MCF 10A (cell line): ENCODE measurements at regions not wholly inside any gene's neighbourhood (a gene's known extent, or its start where the extent isn't known, plus 50 kb on each side); places are given as distances from the start of the nearest gene placed in this dataset.

Source experiments
- BruUV-seq: library from RNA; stranded (reverse); fragments of 400-500 nt; replicated peaks from 2 replicates; lab custom pipeline; 2021; lab: Mats Ljungman, UMichigan
- CTCF ChIA-PET: fragments of 300-600 bp; sonication (Branson Sonifier 250); formaldehyde crosslinking; extraction: SDS; loops from one replicate; lab custom pipeline; 2021; ENCODE audit warnings: antibody characterized with exemption, inconsistent platforms; lab: Yijun Ruan, JAX
- POLR2A ChIA-PET: fragments of 300-600, 350-650 bp; sonication (Branson Sonifier 250); formaldehyde crosslinking; extraction: SDS; loops from one replicate; lab custom pipeline; 2020; ENCODE audit warnings: antibody characterized with exemption, inconsistent platforms; lab: Yijun Ruan, JAX
- DNase-seq: peaks from one replicate; pipeline ENCODE4 v3.0.0-alpha.2; 2018; ENCODE audit not compliant: unreplicated experiment
- H3K27ac Mint-ChIP-seq: one replicate; pipeline ENCODE4 v1.8.0; 2022; ENCODE audit warnings: mild to moderate bottlenecking, low read depth, mixed read lengths; ENCODE audit not compliant: unreplicated experiment
- H3K27me3 Mint-ChIP-seq: one replicate; pipeline ENCODE4 v1.8.0; 2022; ENCODE audit warnings: mixed read lengths; ENCODE audit not compliant: insufficient read depth, unreplicated experiment
- H3K36me3 Mint-ChIP-seq: one replicate; pipeline ENCODE4 v1.8.0; 2022; ENCODE audit warnings: mild to moderate bottlenecking, moderate library complexity, mixed read lengths; ENCODE audit not compliant: insufficient read depth, unreplicated experiment
- H3K4me1 Mint-ChIP-seq: one replicate; pipeline ENCODE4 v1.8.0; 2022; ENCODE audit warnings: mixed read lengths; ENCODE audit not compliant: insufficient read depth, unreplicated experiment
- H3K4me3 Mint-ChIP-seq: one replicate; pipeline ENCODE4 v1.8.0; 2022; ENCODE audit warnings: mild to moderate bottlenecking, moderate library complexity, mixed read lengths; ENCODE audit not compliant: unreplicated experiment
- H3K9me3 Mint-ChIP-seq: one replicate; pipeline ENCODE4 v1.8.0; 2022; ENCODE audit warnings: mixed read lengths; ENCODE audit not compliant: unreplicated experiment
- intact Hi-C: fragments of 100-400 bp; cut with micrococcal nuclease; formaldehyde crosslinking; loops from 2 replicates; pipeline ENCODE4 v1.14.1; 2022
- TF ChIP-seq, protein P1 (sequence below): fragments of 200-600 bp; IDR thresholded peaks from one replicate; pipeline ENCODE4 v1.8.0; 2022; ENCODE audit warnings: antibody characterized with exemption, mild to moderate bottlenecking; ENCODE audit not compliant: unreplicated experiment

DNA sequence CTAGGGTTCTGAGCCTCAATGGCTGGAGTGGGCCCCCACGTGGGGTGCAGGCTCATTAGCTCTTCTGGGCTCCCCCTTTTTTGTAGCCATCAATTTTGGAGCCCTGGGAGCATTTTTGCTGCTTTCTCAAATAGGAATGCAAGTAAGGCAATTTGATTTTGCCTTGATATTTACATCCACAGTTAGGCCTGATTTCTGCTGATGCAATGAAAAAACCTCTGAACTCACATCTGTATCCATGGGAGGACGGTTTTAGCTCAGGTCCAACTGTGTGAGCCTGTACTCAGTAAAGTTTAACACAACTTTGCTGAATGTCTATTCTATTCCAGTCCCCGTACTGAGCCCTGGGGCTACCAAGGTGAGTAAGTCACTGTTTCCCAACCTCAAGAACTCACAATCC lies 425.0 kb downstream of the HAPSTR1 start:
- DNase-seq, result no peak
- BruUV-seq, result no TSS peak
- Mint-ChIP-seq H3K4me1 (no peaks in the 10 kb centered on the region), H3K9me3 (peaks cover 48% of the 10 kb centered on the region), H3K27me3 (no peaks in the 10 kb centered on the region), H3K36me3 (no peaks in the 10 kb centered on the region), H3K27ac (no peak overlapping the region), H3K4me3 (no peak overlapping the region)
- POLR2A ChIA-PET, result no interaction called here
- CTCF ChIA-PET, result no interaction called here
- intact Hi-C loops, result no loop called here
- TF ChIP-seq, protein P1, sequence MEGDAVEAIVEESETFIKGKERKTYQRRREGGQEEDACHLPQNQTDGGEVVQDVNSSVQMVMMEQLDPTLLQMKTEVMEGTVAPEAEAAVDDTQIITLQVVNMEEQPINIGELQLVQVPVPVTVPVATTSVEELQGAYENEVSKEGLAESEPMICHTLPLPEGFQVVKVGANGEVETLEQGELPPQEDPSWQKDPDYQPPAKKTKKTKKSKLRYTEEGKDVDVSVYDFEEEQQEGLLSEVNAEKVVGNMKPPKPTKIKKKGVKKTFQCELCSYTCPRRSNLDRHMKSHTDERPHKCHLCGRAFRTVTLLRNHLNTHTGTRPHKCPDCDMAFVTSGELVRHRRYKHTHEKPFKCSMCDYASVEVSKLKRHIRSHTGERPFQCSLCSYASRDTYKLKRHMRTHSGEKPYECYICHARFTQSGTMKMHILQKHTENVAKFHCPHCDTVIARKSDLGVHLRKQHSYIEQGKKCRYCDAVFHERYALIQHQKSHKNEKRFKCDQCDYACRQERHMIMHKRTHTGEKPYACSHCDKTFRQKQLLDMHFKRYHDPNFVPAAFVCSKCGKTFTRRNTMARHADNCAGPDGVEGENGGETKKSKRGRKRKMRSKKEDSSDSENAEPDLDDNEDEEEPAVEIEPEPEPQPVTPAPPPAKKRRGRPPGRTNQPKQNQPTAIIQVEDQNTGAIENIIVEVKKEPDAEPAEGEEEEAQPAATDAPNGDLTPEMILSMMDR, result no peak

DNA sequence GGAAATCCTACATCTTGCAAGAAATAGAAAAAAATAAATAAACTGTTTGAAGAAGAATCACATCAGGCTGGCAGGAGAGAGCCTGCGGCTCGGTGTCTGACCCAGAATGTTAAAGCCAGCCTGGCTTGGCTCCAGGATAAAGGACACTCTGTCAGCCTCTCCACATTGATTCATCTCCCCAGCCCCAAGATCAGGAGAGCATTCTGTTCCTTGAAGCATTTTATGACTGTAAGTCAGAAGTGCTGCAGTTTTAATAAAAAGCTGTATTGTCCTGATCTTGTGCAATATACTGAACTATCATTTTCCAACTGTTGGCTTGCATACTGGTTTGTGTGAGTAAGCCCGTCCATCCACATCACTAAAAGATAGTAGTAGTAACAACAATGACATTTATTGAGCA lies 426.6 kb downstream of the HAPSTR1 start:
- CTCF ChIA-PET, result interaction anchor here (0.8 kb wide), 1 partner anchor 161 kb away, joined by 3 read pairs; no protein-coding TSS in a partner anchor
- Mint-ChIP-seq H3K4me1 (no peaks in the 10 kb centered on the region), H3K27ac (no peak overlapping the region), H3K36me3 (no peaks in the 10 kb centered on the region), H3K4me3 (no peak overlapping the region), H3K27me3 (no peaks in the 10 kb centered on the region), H3K9me3 (peaks cover 39% of the 10 kb centered on the region)
- TF ChIP-seq, protein P1, result no peak
- BruUV-seq, result no TSS peak
- intact Hi-C loops, result no loop called here
- POLR2A ChIA-PET, result no interaction called here
- no peak for DNase-seq

GRCh38 chr16:9518581-9518980 lies 427.1 kb downstream of the HAPSTR1 start:
- H3K36me3 Mint-ChIP-seq, result no peaks in the 10 kb centered on the region
- ChIA-PET POLR2A (no interaction called here), CTCF (no interaction called here)
- no peaks in the 10 kb centered on the region for H3K27me3 Mint-ChIP-seq
- TF ChIP-seq, protein P1, result no peak
- no peak overlapping the region for H3K27ac Mint-ChIP-seq
- H3K4me1 Mint-ChIP-seq, result no peaks in the 10 kb centered on the region
- H3K9me3 Mint-ChIP-seq, result peaks cover 34% of the 10 kb centered on the region
- no TSS peak for BruUV-seq
- DNase-seq, result no peak
- intact Hi-C loops, result no loop called here
- no peak overlapping the region for H3K4me3 Mint-ChIP-seq

DNA sequence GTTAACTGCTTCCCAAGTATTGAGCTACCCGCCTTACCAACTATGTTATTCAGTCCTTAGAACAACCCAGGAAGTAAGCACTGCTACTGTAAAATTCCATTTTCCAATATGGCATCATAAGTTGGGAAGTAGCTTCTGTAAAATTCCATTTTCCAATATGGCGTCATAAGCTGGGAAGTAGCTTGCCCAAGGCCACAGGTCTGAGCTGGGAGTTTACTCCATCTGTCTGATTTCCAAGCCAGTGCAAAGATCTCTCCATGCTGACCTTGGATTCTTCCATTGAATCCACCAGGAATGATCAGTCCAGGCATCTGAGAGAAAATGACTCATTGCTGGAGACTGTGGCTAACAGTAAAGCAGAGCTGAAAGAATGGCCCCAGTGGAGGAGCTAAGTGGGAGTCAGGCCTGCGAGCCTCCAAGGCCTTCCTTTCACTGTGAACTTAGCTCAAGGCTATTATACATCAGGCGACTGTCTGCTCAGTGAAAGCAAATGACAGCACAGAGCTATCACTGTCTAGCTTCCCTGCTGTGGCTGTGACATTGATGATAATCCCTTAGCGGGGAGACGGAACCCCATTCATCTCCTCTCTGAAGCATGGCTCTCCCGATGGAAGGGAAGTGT lies 430.4 kb downstream of the HAPSTR1 start:
- POLR2A ChIA-PET, result no interaction called here
- Mint-ChIP-seq H3K4me3 (no peak overlapping the region), H3K36me3 (no peaks in the 10 kb centered on the region), H3K9me3 (peaks cover 47% of the 10 kb centered on the region), H3K27ac (no peak overlapping the region), H3K4me1 (no peaks in the 10 kb centered on the region), H3K27me3 (no peaks in the 10 kb centered on the region)
- DNase-seq, result no peak
- TF ChIP-seq, protein P1, result no peak
- BruUV-seq, result no TSS peak
- intact Hi-C loops, result no loop called here
- CTCF ChIA-PET, result interaction anchor here (0.6 kb wide), 1 partner anchor 370 kb away, joined by 5 read pairs; no protein-coding TSS in a partner anchor
